ENCODE measurements at regions not wholly inside any gene's neighbourhood (a gene's known extent, or its start where the extent isn't known, plus 50 kb on each side); places are given as distances from the start of the nearest gene placed in this dataset.
A peak's percentile ranks its signal among the peaks of the same experiment; 100 is the strongest.

- DNase-seq = peak in 19 of 58 donors; percentile 3 to 58 (median 10)
Measured at GRCh38 chr16:82248677-82249076, 78.7 kb upstream of the MPHOSPH6 start.

GRCh38 chr16:82248012-82248656, 78.1 kb upstream of the MPHOSPH6 start:
- DNase-seq = no peak

GRCh38 chr16:82242201-82242600, 72.2 kb upstream of the MPHOSPH6 start:
- DNase-seq = peak in 19 of 58 donors; percentile 3 to 67 (median 14)

- no peak for DNase-seq
Measured at GRCh38 chr16:82241469-82242052, 71.5 kb upstream of the MPHOSPH6 start.

GRCh38 chr16:82240111-82240510, 70.1 kb upstream of the MPHOSPH6 start:
- DNase-seq = no peak

GRCh38 chr16:82236875-82237274, 66.9 kb upstream of the MPHOSPH6 start:
- DNase-seq = no peak

- no peak for DNase-seq
Measured at GRCh38 chr16:82236415-82236814, 66.4 kb upstream of the MPHOSPH6 start.

- DNase-seq = no peak
Measured at GRCh38 chr16:82232806-82233205, 62.8 kb upstream of the MPHOSPH6 start.

- DNase-seq = no peak
Measured at GRCh38 chr16:82231008-82231787, 61.2 kb upstream of the MPHOSPH6 start.

- DNase-seq = peak in 48 of 58 donors; percentile 2 to 76 (median 32)
Measured at GRCh38 chr16:82229800-82230619, 60.0 kb upstream of the MPHOSPH6 start.

- no peak for DNase-seq
Measured at GRCh38 chr16:82226327-82226726, 56.3 kb upstream of the MPHOSPH6 start.

- DNase-seq = no peak
Measured at GRCh38 chr16:82224821-82225220, 54.8 kb upstream of the MPHOSPH6 start.

- no peak for DNase-seq
Measured at GRCh38 chr16:82220541-82220940, 50.5 kb upstream of the MPHOSPH6 start.
